Smooth muscle cell (in vitro differentiated cells): ENCODE measurements at regions not wholly inside any gene's neighbourhood (a gene's known extent, or its start where the extent isn't known, plus 50 kb on each side); places are given as distances from the start of the nearest gene placed in this dataset.
"Not testable (repeated sequence)": the region's sequence is repeated elsewhere in the genome, so short reads cannot be mapped to it uniquely, and the experiment has no call there.

Experiments used
- DNase-seq: peaks from one replicate; lab custom pipeline; 2025; ENCODE audit not compliant: unreplicated experiment; lab: John Stamatoyannopoulos, UW
- H2AFZ ChIP-seq: fragments of 200-600 bp; sonication (generic); 2 replicates; pipeline ENCODE4 v1.6.0; 2016; ENCODE audit warnings: antibody characterized with exemption, low read depth, mild to moderate bottlenecking
- H3F3A ChIP-seq: fragments of 200-600 bp; sonication (generic); 2 replicates; pipeline ENCODE4 v1.6.0; 2017; ENCODE audit warnings: antibody characterized with exemption, low read depth
- H3K27ac ChIP-seq: fragments of 200-600 bp; sonication (generic); 2 replicates; pipeline ENCODE4 v1.5.1; 2016; ENCODE audit warnings: low read depth, mild to moderate bottlenecking
- H3K27me3 ChIP-seq: fragments of 200-600 bp; sonication (generic); 2 replicates; pipeline ENCODE4 v1.6.1; 2016; ENCODE audit warnings: low read depth, mild to moderate bottlenecking
- H3K36me3 ChIP-seq: fragments of 200-600 bp; sonication (generic); 2 replicates; pipeline ENCODE4 v1.5.1; 2016; ENCODE audit warnings: low read depth
- H3K4me1 ChIP-seq: fragments of 200-600 bp; sonication (generic); 2 replicates; pipeline ENCODE4 v1.5.1; 2016; ENCODE audit warnings: low read depth
- H3K4me2 ChIP-seq: fragments of 200-600 bp; sonication (generic); 2 replicates; pipeline ENCODE4 v1.6.0; 2016; ENCODE audit warnings: mild to moderate bottlenecking
- H3K4me3 ChIP-seq: fragments of 200-600 bp; sonication (generic); 2 replicates; pipeline ENCODE4 v1.5.1; 2016; ENCODE audit warnings: mild to moderate bottlenecking
- H3K79me2 ChIP-seq: fragments of 200-600 bp; sonication (generic); 2 replicates; pipeline ENCODE4 v1.6.0; 2016; ENCODE audit warnings: low read depth, mild to moderate bottlenecking
- H3K9ac ChIP-seq: fragments of 200-600 bp; sonication (generic); 2 replicates; pipeline ENCODE4 v1.6.0; 2016; ENCODE audit warnings: low read depth
- H3K9me3 ChIP-seq: fragments of 200-600 bp; sonication (generic); replicated peaks from 2 replicates; pipeline ENCODE4 v1.5.1; 2016; ENCODE audit warnings: low read depth
- H4K20me1 ChIP-seq: fragments of 200-600 bp; sonication (generic); 2 replicates; pipeline ENCODE4 v1.6.0; 2016; ENCODE audit warnings: low read depth
- WGBS: methylation state at CpG from one replicate; pipeline ENCODE4 v1.1.7; 2016; ENCODE audit warnings: low lambda C conversion rate; 5-methylcytosine and 5-hydroxymethylcytosine counted together
- TF ChIP-seq, protein P1 (sequence below): fragments of 200-600 bp; sonication (generic); IDR thresholded peaks from 2 replicates; pipeline ENCODE4 v1.5.1; 2017; ENCODE audit warnings: borderline replicate concordance, mild to moderate bottlenecking, antibody characterized with exemption; ENCODE audit not compliant: insufficient read depth, poor library complexity, severe bottlenecking

GRCh38 chrX:84830836-84831235 is 172.8 kb upstream of the APOOL start:
- no peaks in the 10 kb centered on the region for H3K27me3 ChIP-seq
- H3K9ac ChIP-seq: no peak overlapping the region
- H3K79me2 ChIP-seq: no peaks in the 10 kb centered on the region
- no peak overlapping the region for H2AFZ ChIP-seq
- H3K27ac ChIP-seq: no peak overlapping the region
- DNase-seq: no peak
- H3F3A ChIP-seq: no peaks in the 10 kb centered on the region
- H3K4me2 ChIP-seq: no peak overlapping the region
- H3K36me3 ChIP-seq: no peaks in the 10 kb centered on the region
- no peak overlapping the region for H3K4me3 ChIP-seq
- no peaks in the 10 kb centered on the region for H3K4me1 ChIP-seq
- no peaks in the 10 kb centered on the region for H4K20me1 ChIP-seq
- TF ChIP-seq, protein P1, sequence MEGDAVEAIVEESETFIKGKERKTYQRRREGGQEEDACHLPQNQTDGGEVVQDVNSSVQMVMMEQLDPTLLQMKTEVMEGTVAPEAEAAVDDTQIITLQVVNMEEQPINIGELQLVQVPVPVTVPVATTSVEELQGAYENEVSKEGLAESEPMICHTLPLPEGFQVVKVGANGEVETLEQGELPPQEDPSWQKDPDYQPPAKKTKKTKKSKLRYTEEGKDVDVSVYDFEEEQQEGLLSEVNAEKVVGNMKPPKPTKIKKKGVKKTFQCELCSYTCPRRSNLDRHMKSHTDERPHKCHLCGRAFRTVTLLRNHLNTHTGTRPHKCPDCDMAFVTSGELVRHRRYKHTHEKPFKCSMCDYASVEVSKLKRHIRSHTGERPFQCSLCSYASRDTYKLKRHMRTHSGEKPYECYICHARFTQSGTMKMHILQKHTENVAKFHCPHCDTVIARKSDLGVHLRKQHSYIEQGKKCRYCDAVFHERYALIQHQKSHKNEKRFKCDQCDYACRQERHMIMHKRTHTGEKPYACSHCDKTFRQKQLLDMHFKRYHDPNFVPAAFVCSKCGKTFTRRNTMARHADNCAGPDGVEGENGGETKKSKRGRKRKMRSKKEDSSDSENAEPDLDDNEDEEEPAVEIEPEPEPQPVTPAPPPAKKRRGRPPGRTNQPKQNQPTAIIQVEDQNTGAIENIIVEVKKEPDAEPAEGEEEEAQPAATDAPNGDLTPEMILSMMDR: no peak
- no peaks in the 10 kb centered on the region for H3K9me3 ChIP-seq

- H3K27ac ChIP-seq, H3K9me3 ChIP-seq, H3K4me3 ChIP-seq, DNase-seq, H3K36me3 ChIP-seq, H3F3A ChIP-seq, H3K79me2 ChIP-seq, H2AFZ ChIP-seq, H3K27me3 ChIP-seq, H3K9ac ChIP-seq, H3K4me2 ChIP-seq, H3K4me1 ChIP-seq, H4K20me1 ChIP-seq: not testable (repeated sequence)
- 93% methylated on average over 1 of the region's 1 CpG for WGBS
Observed at GRCh38 chrX:84846541-84846940, 157.1 kb upstream of the APOOL start.

DNA sequence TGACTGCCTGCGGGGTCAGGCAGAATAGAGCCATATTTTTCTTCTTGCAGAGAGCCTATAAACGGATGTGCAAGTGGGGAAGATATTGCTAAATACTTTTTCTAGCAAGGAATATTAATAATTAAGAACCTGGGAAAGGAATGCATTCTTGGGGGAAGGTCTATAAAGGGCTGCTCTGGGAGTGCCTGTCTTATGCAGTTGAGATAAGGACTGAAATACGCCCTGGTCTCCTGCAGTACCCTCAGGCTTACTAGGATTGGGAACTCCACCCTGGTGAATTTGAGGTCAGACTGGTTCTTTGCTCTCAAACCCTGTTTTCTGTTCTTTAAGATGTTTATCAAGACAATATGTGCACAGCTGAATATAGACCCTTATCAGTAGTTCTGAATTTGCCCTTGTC is 152.5 kb upstream of the APOOL start:
- DNase-seq, H3K36me3 ChIP-seq, H3K27me3 ChIP-seq, H3K27ac ChIP-seq, H3K4me1 ChIP-seq, H3K4me2 ChIP-seq, H3K9ac ChIP-seq, H3K4me3 ChIP-seq, H4K20me1 ChIP-seq, H2AFZ ChIP-seq, H3K79me2 ChIP-seq, H3K9me3 ChIP-seq, H3F3A ChIP-seq: not testable (repeated sequence)
- WGBS: 79% methylated on average over 3 of the region's 3 CpGs

GRCh38 chrX:84856791-84857190 is 146.9 kb upstream of the APOOL start:
- not testable (repeated sequence) for H4K20me1 ChIP-seq, H3K36me3 ChIP-seq, H3K27ac ChIP-seq, H3K27me3 ChIP-seq, H3K4me1 ChIP-seq, H3K9ac ChIP-seq, DNase-seq, H3K4me2 ChIP-seq, H3K9me3 ChIP-seq, H3F3A ChIP-seq, H3K4me3 ChIP-seq, H2AFZ ChIP-seq, H3K79me2 ChIP-seq
- 95% methylated on average over 18 of the region's 20 CpGs for WGBS

GRCh38 chrX:84858771-84859170 is 144.9 kb upstream of the APOOL start:
- not testable (repeated sequence) for H3K4me1 ChIP-seq, H2AFZ ChIP-seq, H3K27me3 ChIP-seq, H3K79me2 ChIP-seq, H3K36me3 ChIP-seq, DNase-seq, H3K9me3 ChIP-seq, H4K20me1 ChIP-seq, H3F3A ChIP-seq, H3K9ac ChIP-seq, H3K27ac ChIP-seq, H3K4me3 ChIP-seq, H3K4me2 ChIP-seq
- WGBS: 18% methylated on average over 2 of the region's 2 CpGs

- Histone ChIP-seq H3K36me3 (no peaks in the 10 kb centered on the region), H3F3A (no peaks in the 10 kb centered on the region), H3K4me3 (no peak overlapping the region), H3K4me1 (no peaks in the 10 kb centered on the region), H3K9ac (no peak overlapping the region), H3K27ac (no peak overlapping the region), H2AFZ (no peak overlapping the region), H3K27me3 (no peaks in the 10 kb centered on the region), H4K20me1 (no peaks in the 10 kb centered on the region), H3K4me2 (no peak overlapping the region), H3K9me3 (peaks cover 2% of the 10 kb centered on the region), H3K79me2 (no peaks in the 10 kb centered on the region)
- TF ChIP-seq, protein P1: no peak
- no peak for DNase-seq
Observed at GRCh38 chrX:84865113-84865512, 138.6 kb upstream of the APOOL start.

DNA sequence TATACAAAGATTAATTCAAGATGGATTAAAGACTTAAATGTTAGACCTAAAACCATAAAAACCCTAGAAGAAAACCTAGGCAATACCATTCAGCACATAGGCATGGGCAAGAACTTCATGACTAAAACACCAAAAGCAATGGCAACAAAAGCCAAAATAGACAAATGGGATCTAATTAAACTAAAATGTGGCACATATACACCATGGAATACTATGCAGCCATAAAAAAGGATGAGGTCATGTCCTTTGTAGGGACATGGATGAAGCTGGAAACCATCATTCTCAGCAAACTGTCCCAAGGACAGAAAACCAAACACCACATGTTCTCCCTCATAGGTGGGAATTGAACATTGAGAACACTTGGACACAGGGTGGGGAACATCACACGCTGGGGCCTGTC is 133.4 kb upstream of the APOOL start:
- not testable (repeated sequence) for DNase-seq, H3K79me2 ChIP-seq, H3K27me3 ChIP-seq, H3K4me1 ChIP-seq, H3K4me3 ChIP-seq, H3K36me3 ChIP-seq, H4K20me1 ChIP-seq, H3F3A ChIP-seq, H3K4me2 ChIP-seq, H2AFZ ChIP-seq, H3K9ac ChIP-seq, H3K9me3 ChIP-seq, H3K27ac ChIP-seq
- WGBS: 77% methylated on average over 1 of the region's 1 CpG
